ENCODE measurements at regions not wholly inside any gene's neighbourhood (a gene's known extent, or its start where the extent isn't known, plus 50 kb on each side); places are given as distances from the start of the nearest gene placed in this dataset.
A peak's percentile ranks its signal among the peaks of the same experiment; 100 is the strongest.

DNA sequence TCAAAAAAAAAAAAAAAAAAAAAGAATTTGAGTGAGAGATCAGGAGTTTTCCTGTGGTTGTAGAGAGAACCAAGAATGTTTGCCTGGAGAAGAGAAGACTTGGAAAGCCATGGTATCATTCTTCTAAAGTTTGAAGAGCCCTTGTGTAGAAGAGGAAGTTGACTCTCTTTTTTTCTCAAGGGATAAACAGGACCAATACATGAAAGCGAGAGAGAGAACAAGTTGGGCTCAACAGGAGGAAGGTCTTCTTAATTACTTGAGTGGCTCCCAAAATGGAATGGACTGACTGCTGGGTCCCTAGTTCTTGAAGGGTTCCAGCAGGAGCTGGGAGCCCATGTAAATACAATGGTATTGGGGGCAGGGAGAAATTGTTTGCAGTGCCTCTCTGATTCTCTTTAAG is 173.3 kb upstream of the ADO start:
- no peak for TF ChIP-seq POLR2AphosphoS5 (IDR thresholded peaks at IDR 0.05; ENCODE audit: insufficient read depth in 1 of 2, low read depth in 1 of 2)
- no peak for TF ChIP-seq POLR2A (IDR thresholded peaks at IDR 0.05)
- TF ChIP-seq, protein P1, sequence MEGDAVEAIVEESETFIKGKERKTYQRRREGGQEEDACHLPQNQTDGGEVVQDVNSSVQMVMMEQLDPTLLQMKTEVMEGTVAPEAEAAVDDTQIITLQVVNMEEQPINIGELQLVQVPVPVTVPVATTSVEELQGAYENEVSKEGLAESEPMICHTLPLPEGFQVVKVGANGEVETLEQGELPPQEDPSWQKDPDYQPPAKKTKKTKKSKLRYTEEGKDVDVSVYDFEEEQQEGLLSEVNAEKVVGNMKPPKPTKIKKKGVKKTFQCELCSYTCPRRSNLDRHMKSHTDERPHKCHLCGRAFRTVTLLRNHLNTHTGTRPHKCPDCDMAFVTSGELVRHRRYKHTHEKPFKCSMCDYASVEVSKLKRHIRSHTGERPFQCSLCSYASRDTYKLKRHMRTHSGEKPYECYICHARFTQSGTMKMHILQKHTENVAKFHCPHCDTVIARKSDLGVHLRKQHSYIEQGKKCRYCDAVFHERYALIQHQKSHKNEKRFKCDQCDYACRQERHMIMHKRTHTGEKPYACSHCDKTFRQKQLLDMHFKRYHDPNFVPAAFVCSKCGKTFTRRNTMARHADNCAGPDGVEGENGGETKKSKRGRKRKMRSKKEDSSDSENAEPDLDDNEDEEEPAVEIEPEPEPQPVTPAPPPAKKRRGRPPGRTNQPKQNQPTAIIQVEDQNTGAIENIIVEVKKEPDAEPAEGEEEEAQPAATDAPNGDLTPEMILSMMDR (IDR thresholded peaks at IDR 0.05): no peak
- no peaks in the 10 kb centered on the region for H3K36me3 ChIP-seq
- no peaks in the 10 kb centered on the region for H3K4me1 ChIP-seq
- H3K27me3 ChIP-seq: no peaks in the 10 kb centered on the region
- intact Hi-C loops (cut with DNase I): no loop called here
- no peak overlapping the region for H3K27ac ChIP-seq
- H3K9me3 ChIP-seq: no peaks in the 10 kb centered on the region
- DNase-seq (ENCODE audit: extremely low spot score in 2 of 2): no peak
- no peak overlapping the region for H3K4me3 ChIP-seq

DNA sequence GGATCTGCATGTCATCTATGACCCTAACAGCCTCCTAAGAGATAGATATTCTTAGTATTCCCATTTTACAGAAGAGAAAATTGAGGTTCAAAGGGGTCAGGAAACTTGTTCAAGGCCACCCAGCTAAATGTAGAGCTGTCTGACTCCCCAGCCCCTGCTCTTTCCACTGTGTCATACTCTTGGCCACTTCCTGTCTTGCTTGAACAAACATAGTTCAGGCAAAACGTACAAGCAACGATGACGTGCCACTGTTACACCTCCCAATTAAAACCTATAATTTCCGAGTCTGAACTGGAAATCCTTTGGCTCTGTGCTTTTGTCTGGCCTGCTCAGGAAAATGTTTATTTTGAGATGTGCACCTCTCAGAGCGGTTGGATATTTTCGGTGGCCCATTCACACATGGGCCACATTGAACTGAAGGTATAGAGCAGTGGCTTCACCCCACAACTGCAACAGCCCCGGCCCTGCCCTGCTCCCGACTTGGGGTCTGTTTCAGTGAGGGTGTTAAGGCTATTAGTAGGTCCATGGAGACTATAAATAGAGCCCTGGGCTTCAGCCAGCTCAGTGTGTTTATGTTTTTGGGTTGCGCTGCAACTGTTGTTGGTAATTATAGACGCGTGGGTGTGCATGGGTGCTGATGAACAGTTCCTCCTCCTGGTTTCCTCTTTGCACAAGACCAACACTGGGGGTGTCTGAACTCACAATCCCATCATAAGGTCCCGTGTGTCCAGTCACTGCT is 172.3 kb upstream of the ADO start:
- DNase-seq (ENCODE audit: extremely low spot score in 2 of 2): no peak
- Histone ChIP-seq H3K27ac (no peak overlapping the region), H3K9me3 (no peaks in the 10 kb centered on the region), H3K4me3 (no peak overlapping the region), H3K27me3 (no peaks in the 10 kb centered on the region), H3K4me1 (peaks cover 6% of the 10 kb centered on the region), H3K36me3 (no peaks in the 10 kb centered on the region)
- intact Hi-C loops (cut with DNase I): no loop called here
- TF ChIP-seq, protein P1 (IDR thresholded peaks at IDR 0.05): no peak
- no peak for TF ChIP-seq POLR2A (IDR thresholded peaks at IDR 0.05)
- no peak for TF ChIP-seq POLR2AphosphoS5 (IDR thresholded peaks at IDR 0.05; ENCODE audit: insufficient read depth in 1 of 2, low read depth in 1 of 2)

DNA sequence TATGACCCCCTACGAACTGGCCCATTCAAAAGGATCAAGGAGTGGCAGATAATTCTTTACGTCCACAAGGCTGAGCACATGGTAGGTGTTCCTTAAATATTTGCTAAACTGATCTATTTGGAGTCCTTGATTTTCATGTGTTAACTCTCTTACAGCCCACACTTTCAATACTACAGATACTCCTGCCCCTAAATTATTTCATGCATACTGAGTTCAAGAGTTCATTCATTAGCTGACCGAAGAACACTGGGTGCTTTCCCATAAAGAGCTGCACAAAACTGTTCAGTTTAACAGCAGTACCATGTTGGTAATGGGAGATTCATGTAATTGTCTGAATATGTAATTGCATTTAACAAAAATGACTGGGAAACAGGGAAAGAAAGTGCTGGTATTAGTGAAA is 170.5 kb upstream of the ADO start:
- DNase-seq (ENCODE audit: extremely low spot score in 2 of 2): no peak
- no peak for TF ChIP-seq POLR2AphosphoS5 (IDR thresholded peaks at IDR 0.05; ENCODE audit: insufficient read depth in 1 of 2, low read depth in 1 of 2)
- TF ChIP-seq, protein P1 (IDR thresholded peaks at IDR 0.05): no peak
- no peak for TF ChIP-seq POLR2A (IDR thresholded peaks at IDR 0.05)
- peaks cover 15% of the 10 kb centered on the region for H3K4me1 ChIP-seq
- H3K9me3 ChIP-seq: no peaks in the 10 kb centered on the region
- H3K4me3 ChIP-seq: no peak overlapping the region
- H3K27me3 ChIP-seq: no peaks in the 10 kb centered on the region
- no peaks in the 10 kb centered on the region for H3K36me3 ChIP-seq
- intact Hi-C loops (cut with DNase I): no loop called here
- H3K27ac ChIP-seq: no peak overlapping the region

DNA sequence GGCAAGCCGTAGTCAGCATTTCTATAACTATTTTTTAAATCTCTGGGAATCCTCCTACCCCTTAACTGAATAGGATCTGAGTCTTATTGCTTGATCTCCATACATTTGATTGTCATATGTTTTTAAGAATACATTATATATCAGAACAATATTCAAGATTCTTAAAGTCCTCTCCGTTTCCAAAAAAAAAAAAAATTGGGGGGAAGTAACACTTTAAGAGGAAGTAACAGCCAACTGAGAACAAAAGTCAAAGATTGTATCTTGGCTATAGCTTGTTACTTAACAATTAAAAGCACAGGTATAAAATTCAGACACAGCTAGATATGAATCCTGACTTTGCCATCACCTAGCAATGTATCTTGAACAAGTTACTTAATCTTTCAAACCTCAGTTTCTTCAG is 169.9 kb upstream of the ADO start:
- DNase-seq (ENCODE audit: extremely low spot score in 2 of 2): no peak
- peaks cover 15% of the 10 kb centered on the region for H3K4me1 ChIP-seq
- no peaks in the 10 kb centered on the region for H3K9me3 ChIP-seq
- TF ChIP-seq POLR2A (IDR thresholded peaks at IDR 0.05) (no peak), POLR2AphosphoS5 (IDR thresholded peaks at IDR 0.05; ENCODE audit: insufficient read depth in 1 of 2, low read depth in 1 of 2) (no peak)
- TF ChIP-seq, protein P1 (IDR thresholded peaks at IDR 0.05): no peak
- H3K4me3 ChIP-seq: no peak overlapping the region
- no peaks in the 10 kb centered on the region for H3K36me3 ChIP-seq
- intact Hi-C loops (cut with DNase I): no loop called here
- no peaks in the 10 kb centered on the region for H3K27me3 ChIP-seq
- no peak overlapping the region for H3K27ac ChIP-seq

DNA sequence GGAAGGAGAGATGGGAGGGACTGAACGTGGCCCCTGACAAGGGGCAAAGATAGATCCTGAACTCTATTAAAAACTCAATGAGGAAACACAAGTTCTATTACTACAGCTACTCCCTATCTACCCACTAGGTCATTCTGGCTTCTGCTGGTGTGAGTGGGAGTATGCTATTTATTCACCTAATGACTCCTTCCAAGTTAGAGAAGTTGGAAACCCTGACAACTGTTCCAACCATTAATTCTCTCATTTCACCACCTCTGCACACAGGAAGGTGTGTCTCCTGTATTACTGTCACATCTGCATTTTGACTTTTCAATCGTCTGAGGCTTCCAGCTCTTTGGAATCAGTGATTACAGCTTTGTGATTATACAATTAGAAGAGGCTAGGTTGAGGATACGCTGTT is 169.4 kb upstream of the ADO start:
- peak in 1 of 2 donors; percentile 32 for DNase-seq (ENCODE audit: extremely low spot score in 2 of 2)
- no peaks in the 10 kb centered on the region for H3K27me3 ChIP-seq
- intact Hi-C loops (cut with DNase I): no loop called here
- H3K9me3 ChIP-seq: no peaks in the 10 kb centered on the region
- no peak overlapping the region for H3K27ac ChIP-seq
- H3K36me3 ChIP-seq: no peaks in the 10 kb centered on the region
- no peak overlapping the region for H3K4me3 ChIP-seq
- TF ChIP-seq, protein P1 (IDR thresholded peaks at IDR 0.05): no peak
- TF ChIP-seq POLR2A (IDR thresholded peaks at IDR 0.05) (no peak), POLR2AphosphoS5 (IDR thresholded peaks at IDR 0.05; ENCODE audit: insufficient read depth in 1 of 2, low read depth in 1 of 2) (no peak)
- peaks cover 15% of the 10 kb centered on the region for H3K4me1 ChIP-seq
